GM23338 (cell line): ENCODE measurements at regions not wholly inside any gene's neighbourhood (a gene's known extent, or its start where the extent isn't known, plus 50 kb on each side); places are given as distances from the start of the nearest gene placed in this dataset.

Experiments
- CREB1 ChIP-seq: fragments of 250-450 bp; sonication (Bioruptor Pico); IDR thresholded peaks from 2 replicates; pipeline ENCODE4 v1.5.0; 2020; ENCODE audit warnings: low read depth, mild to moderate bottlenecking, moderate library complexity
- CTCF ChIP-seq, 2 experiments: fragments of 200-600 bp in 1 of 2; sonication (generic) in 1 of 2; conservative IDR thresholded peaks; 2 replicates each; pipeline versions ENCODE4 v1.5.1 to v1.6.1; 2016 to 2017; ENCODE audit warnings: antibody characterized with exemption in 2 of 2, low read depth in 2 of 2, mild to moderate bottlenecking in 2 of 2, moderate library complexity in 1 of 2
- ETS1 ChIP-seq: IDR thresholded peaks from 2 replicates; pipeline ENCODE4 v1.6.1; 2016; ENCODE audit warnings: antibody characterized with exemption
- EZH2 ChIP-seq: fragments of 200-600 bp; sonication (generic); IDR thresholded peaks from one replicate; pipeline ENCODE4 v1.8.0; 2017; ENCODE audit warnings: antibody characterized with exemption, mild to moderate bottlenecking, low read depth; ENCODE audit not compliant: unreplicated experiment
- EZH2phosphoT487 ChIP-seq: fragments of 200-600 bp; sonication (generic); IDR thresholded peaks from one replicate; pipeline ENCODE4 v1.8.1; 2018; ENCODE audit warnings: antibody characterized with exemption; ENCODE audit not compliant: unreplicated experiment
- JUNB ChIP-seq: IDR thresholded peaks from one replicate; pipeline ENCODE4 v1.6.1; 2016; ENCODE audit warnings: antibody characterized with exemption; ENCODE audit not compliant: unreplicated experiment
- NANOG ChIP-seq: IDR thresholded peaks from 2 replicates; pipeline ENCODE4 v1.6.1; 2016; ENCODE audit warnings: antibody characterized with exemption, borderline replicate concordance
- POLR2AphosphoS5 ChIP-seq: IDR thresholded peaks from 2 replicates; pipeline ENCODE4 v1.6.1; 2016; ENCODE audit warnings: antibody characterized with exemption, low read depth
- REST ChIP-seq: IDR thresholded peaks from one replicate; pipeline ENCODE4 v1.6.1; 2018; ENCODE audit warnings: antibody characterized with exemption; ENCODE audit not compliant: unreplicated experiment
- STAT1 ChIP-seq: IDR thresholded peaks from one replicate; pipeline ENCODE4 v1.6.1; 2016; ENCODE audit warnings: antibody characterized with exemption; ENCODE audit not compliant: unreplicated experiment
- ZNF114 ChIP-seq: fragments of 250-450 bp; sonication (Bioruptor Pico); IDR thresholded peaks from 2 replicates; pipeline ENCODE4 v1.5.0; 2020; ENCODE audit warnings: mild to moderate bottlenecking, moderate library complexity
- ZNF331 ChIP-seq: fragments of 250-450 bp; sonication (Bioruptor Pico); IDR thresholded peaks from 2 replicates; pipeline ENCODE4 v1.5.0; 2020; ENCODE audit warnings: low read depth, mild to moderate bottlenecking, moderate library complexity
- ZNF462 ChIP-seq: fragments of 250-450 bp; sonication (Bioruptor Pico); IDR thresholded peaks from 2 replicates; pipeline ENCODE4 v1.5.0; 2020; ENCODE audit warnings: mild to moderate bottlenecking, moderate library complexity

- TF ChIP-seq CTCF (conservative IDR thresholded peaks at IDR 0.05; ENCODE audit: low read depth in 2 of 2) (no peak), ETS1 (no peak), POLR2AphosphoS5 (no peak), EZH2 (no peak), EZH2phosphoT487 (no peak), REST (no peak), JUNB (no peak), ZNF331 (no peak), CREB1 (CRISPR knock-in tag) (no peak), NANOG (no peak), STAT1 (no peak), ZNF462 (CRISPR knock-in tag) (no peak), ZNF114 (CRISPR knock-in tag) (no peak)
These were observed 57.3 kb upstream of the FGF16 start for GRCh38 chrX:77389891-77390290.
